GM12878 (cell line): ENCODE measurements at regions not wholly inside any gene's neighbourhood (a gene's known extent, or its start where the extent isn't known, plus 50 kb on each side); places are given as distances from the start of the nearest gene placed in this dataset.

ENCODE experiments used
- CBFB ChIP-seq: IDR thresholded peaks from 2 replicates; pipeline ENCODE4 v1.6.1; 2016; ENCODE audit warnings: antibody characterized with exemption, low read depth
- DPF2 ChIP-seq: fragments of 450-650 bp; IDR thresholded peaks from 2 replicates; pipeline ENCODE4 v1.6.1; 2017; ENCODE audit warnings: mild to moderate bottlenecking
- MEF2B ChIP-seq: fragments of 450-650 bp; IDR thresholded peaks from 2 replicates; pipeline ENCODE4 v1.6.1; 2018; ENCODE audit warnings: mild to moderate bottlenecking, moderate library complexity; ENCODE audit not compliant: partially characterized antibody, poor library complexity, severe bottlenecking
- MTA2 ChIP-seq: fragments of 450-650 bp; IDR thresholded peaks from 2 replicates; pipeline ENCODE4 v1.6.1; 2016; ENCODE audit warnings: low read depth, mild to moderate bottlenecking, moderate library complexity
- NFIC ChIP-seq: IDR thresholded peaks from 2 replicates; pipeline ENCODE4 v1.6.1; 2012; ENCODE audit warnings: low read depth, mild to moderate bottlenecking, inconsistent platforms, low read length, moderate library complexity
- PAX5 ChIP-seq: IDR thresholded peaks from 2 replicates; pipeline ENCODE4 v1.6.1; 2011; ENCODE audit warnings: low read depth, low read length, borderline replicate concordance
- ZNF217 ChIP-seq: fragments of 450-650 bp; IDR thresholded peaks from 2 replicates; pipeline ENCODE4 v1.6.1; 2017; ENCODE audit warnings: antibody characterized with exemption, mild to moderate bottlenecking
- TF ChIP-seq, protein P1 (sequence below): fragments of 450-650 bp; formaldehyde crosslinking; IDR thresholded peaks from 2 replicates; pipeline ENCODE4 v1.4.0; 2020; ENCODE audit warnings: mild to moderate bottlenecking, moderate library complexity

DNA sequence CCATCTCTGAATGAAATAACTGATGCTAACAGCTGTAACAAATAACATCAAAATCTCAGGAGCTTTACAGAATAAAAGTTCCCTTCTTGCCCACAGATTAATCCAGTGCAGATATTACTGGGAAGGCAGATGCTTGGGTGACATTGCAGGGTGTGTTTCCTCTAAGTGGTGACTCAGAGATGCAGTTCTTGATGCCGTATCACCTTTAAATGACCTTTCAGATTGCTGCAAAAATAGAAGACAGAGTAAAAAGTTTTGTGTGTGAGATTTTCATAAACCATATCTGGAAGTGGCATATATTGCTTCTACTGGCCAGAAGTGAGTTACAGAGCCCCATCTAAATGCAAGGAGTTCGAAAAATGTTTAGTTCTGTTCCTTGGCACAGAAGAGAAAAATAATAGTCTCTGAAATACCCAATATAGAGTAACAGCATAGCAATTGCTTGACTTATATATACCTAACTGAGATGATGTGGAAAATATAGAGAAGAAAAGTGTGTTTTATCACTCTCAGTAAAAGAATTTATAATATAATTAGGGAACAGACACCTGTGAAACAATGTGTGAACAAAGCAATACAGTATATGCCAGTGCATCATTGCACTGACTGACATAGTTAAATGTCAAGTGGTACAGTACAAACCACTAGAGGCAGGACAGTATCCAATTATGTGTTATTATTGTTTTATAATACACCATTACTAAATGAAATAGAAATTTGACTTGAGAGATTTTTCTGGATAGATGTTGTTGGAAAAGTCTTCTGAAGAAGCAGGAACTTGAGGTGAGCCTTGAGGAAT is 430.7 kb upstream of the CBLB start (continued):
- TF ChIP-seq, protein P1, sequence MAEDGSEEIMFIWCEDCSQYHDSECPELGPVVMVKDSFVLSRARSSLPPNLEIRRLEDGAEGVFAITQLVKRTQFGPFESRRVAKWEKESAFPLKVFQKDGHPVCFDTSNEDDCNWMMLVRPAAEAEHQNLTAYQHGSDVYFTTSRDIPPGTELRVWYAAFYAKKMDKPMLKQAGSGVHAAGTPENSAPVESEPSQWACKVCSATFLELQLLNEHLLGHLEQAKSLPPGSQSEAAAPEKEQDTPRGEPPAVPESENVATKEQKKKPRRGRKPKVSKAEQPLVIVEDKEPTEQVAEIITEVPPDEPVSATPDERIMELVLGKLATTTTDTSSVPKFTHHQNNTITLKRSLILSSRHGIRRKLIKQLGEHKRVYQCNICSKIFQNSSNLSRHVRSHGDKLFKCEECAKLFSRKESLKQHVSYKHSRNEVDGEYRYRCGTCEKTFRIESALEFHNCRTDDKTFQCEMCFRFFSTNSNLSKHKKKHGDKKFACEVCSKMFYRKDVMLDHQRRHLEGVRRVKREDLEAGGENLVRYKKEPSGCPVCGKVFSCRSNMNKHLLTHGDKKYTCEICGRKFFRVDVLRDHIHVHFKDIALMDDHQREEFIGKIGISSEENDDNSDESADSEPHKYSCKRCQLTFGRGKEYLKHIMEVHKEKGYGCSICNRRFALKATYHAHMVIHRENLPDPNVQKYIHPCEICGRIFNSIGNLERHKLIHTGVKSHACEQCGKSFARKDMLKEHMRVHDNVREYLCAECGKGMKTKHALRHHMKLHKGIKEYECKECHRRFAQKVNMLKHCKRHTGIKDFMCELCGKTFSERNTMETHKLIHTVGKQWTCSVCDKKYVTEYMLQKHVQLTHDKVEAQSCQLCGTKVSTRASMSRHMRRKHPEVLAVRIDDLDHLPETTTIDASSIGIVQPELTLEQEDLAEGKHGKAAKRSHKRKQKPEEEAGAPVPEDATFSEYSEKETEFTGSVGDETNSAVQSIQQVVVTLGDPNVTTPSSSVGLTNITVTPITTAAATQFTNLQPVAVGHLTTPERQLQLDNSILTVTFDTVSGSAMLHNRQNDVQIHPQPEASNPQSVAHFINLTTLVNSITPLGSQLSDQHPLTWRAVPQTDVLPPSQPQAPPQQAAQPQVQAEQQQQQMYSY (CRISPR knock-in tag) = no peak
- TF ChIP-seq MEF2B = peak; percentile 92
- TF ChIP-seq NFIC = peak; percentile 99
- TF ChIP-seq ZNF217 = peak; percentile 61; the same call in 1 of the 2 replicates
- TF ChIP-seq CBFB = peak; percentile 62; the same call in 1 of the 2 replicates
- TF ChIP-seq PAX5 = peak; percentile 63; the same call in 1 of the 2 replicates
- TF ChIP-seq MTA2 = peak; percentile 74
- TF ChIP-seq DPF2 = peak; percentile 70
- TF ChIP-seq, all 136 proteins: peak for 45
